ENCODE measurements at regions not wholly inside any gene's neighbourhood (a gene's known extent, or its start where the extent isn't known, plus 50 kb on each side); places are given as distances from the start of the nearest gene placed in this dataset.

- no peak overlapping the region for H3K4me3 ChIP-seq (ENCODE audit: low read depth in 2 of 2, low read length in 2 of 2)
- H3K27me3 ChIP-seq (ENCODE audit: control insufficient read depth, insufficient read depth, low read length): no peaks in the 10 kb centered on the region
- no peaks in the 10 kb centered on the region for H3K36me3 ChIP-seq (ENCODE audit: control insufficient read depth, insufficient read depth, low read length)
- intact Hi-C loops (cut with micrococcal nuclease; ENCODE audit: unreplicated experiment) (no loop called here), in situ Hi-C loops (cut with HindIII; ENCODE audit: low pct_unique_long_range_greater_than_20kb, low sequenced_read_pairs) (no loop called here)
- H3K27ac ChIP-seq (ENCODE audit: low read length): no peak overlapping the region
- no peaks in the 10 kb centered on the region for H3K9me3 ChIP-seq (ENCODE audit: control insufficient read depth, insufficient read depth, low read depth, low read length)
- TF ChIP-seq, protein P1, sequence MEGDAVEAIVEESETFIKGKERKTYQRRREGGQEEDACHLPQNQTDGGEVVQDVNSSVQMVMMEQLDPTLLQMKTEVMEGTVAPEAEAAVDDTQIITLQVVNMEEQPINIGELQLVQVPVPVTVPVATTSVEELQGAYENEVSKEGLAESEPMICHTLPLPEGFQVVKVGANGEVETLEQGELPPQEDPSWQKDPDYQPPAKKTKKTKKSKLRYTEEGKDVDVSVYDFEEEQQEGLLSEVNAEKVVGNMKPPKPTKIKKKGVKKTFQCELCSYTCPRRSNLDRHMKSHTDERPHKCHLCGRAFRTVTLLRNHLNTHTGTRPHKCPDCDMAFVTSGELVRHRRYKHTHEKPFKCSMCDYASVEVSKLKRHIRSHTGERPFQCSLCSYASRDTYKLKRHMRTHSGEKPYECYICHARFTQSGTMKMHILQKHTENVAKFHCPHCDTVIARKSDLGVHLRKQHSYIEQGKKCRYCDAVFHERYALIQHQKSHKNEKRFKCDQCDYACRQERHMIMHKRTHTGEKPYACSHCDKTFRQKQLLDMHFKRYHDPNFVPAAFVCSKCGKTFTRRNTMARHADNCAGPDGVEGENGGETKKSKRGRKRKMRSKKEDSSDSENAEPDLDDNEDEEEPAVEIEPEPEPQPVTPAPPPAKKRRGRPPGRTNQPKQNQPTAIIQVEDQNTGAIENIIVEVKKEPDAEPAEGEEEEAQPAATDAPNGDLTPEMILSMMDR (IDR thresholded peaks at IDR 0.05): no peak
- TF ChIP-seq POLR2AphosphoS5 (IDR thresholded peaks at IDR 0.05; ENCODE audit: low read depth, low read length) (no peak), REST (IDR thresholded peaks at IDR 0.05; ENCODE audit: insufficient read depth in 1 of 2, low read depth in 2 of 2, low read length in 1 of 2) (no peak), SIN3A (IDR thresholded peaks at IDR 0.05; ENCODE audit: borderline replicate concordance, insufficient read depth, low read depth, low read length) (no peak), TCF7L2 (IDR thresholded peaks at IDR 0.05; ENCODE audit: low read depth, low read length) (no peak)
- no TSS peak for BruUV-seq (replicated peaks)
- H3K4me1 ChIP-seq (ENCODE audit: control insufficient read depth, insufficient read depth, low read length): no peaks in the 10 kb centered on the region
- ATAC-seq (no peak), DNase-seq (ENCODE audit: low read depth, low spot score) (no peak)
- ChIA-PET CTCF (no interaction called here), POLR2A (no interaction called here)
Measured at GRCh38 chr4:26131711-26132110, 189.1 kb upstream of the RBPJ start.

GRCh38 chr4:26132858-26133257 is 188.0 kb upstream of the RBPJ start:
- Histone ChIP-seq H3K27me3 (ENCODE audit: control insufficient read depth, insufficient read depth, low read length) (no peaks in the 10 kb centered on the region), H3K27ac (ENCODE audit: low read length) (no peak overlapping the region), H3K9me3 (ENCODE audit: control insufficient read depth, insufficient read depth, low read depth, low read length) (no peaks in the 10 kb centered on the region), H3K4me3 (ENCODE audit: low read depth in 2 of 2, low read length in 2 of 2) (no peak overlapping the region), H3K4me1 (ENCODE audit: control insufficient read depth, insufficient read depth, low read length) (no peaks in the 10 kb centered on the region), H3K36me3 (ENCODE audit: control insufficient read depth, insufficient read depth, low read length) (no peaks in the 10 kb centered on the region)
- POLR2A ChIA-PET: no interaction called here
- ATAC-seq: no peak
- CTCF ChIA-PET: no interaction called here
- DNase-seq (ENCODE audit: low read depth, low spot score): no peak
- in situ Hi-C loops (cut with HindIII; ENCODE audit: low pct_unique_long_range_greater_than_20kb, low sequenced_read_pairs): no loop called here
- no TSS peak for BruUV-seq (replicated peaks)
- intact Hi-C loops (cut with micrococcal nuclease; ENCODE audit: unreplicated experiment): no loop called here
- no peak for TF ChIP-seq REST (IDR thresholded peaks at IDR 0.05; ENCODE audit: insufficient read depth in 1 of 2, low read depth in 2 of 2, low read length in 1 of 2)
- TF ChIP-seq, protein P1 (IDR thresholded peaks at IDR 0.05): no peak
- TF ChIP-seq TCF7L2 (IDR thresholded peaks at IDR 0.05; ENCODE audit: low read depth, low read length): no peak
- TF ChIP-seq POLR2AphosphoS5 (IDR thresholded peaks at IDR 0.05; ENCODE audit: low read depth, low read length): no peak
- no peak for TF ChIP-seq SIN3A (IDR thresholded peaks at IDR 0.05; ENCODE audit: borderline replicate concordance, insufficient read depth, low read depth, low read length)

Data from Panc1 (cell line).